ENCODE measurements at regions not wholly inside any gene's neighbourhood (a gene's known extent, or its start where the extent isn't known, plus 50 kb on each side); places are given as distances from the start of the nearest gene placed in this dataset.

- TF ChIP-seq REST (IDR thresholded peaks at IDR 0.05; ENCODE audit: insufficient read depth in 1 of 2, low read depth in 2 of 2, low read length in 1 of 2), result no peak
- no peak for TF ChIP-seq SIN3A (IDR thresholded peaks at IDR 0.05; ENCODE audit: borderline replicate concordance, insufficient read depth, low read depth, low read length)
- TF ChIP-seq POLR2AphosphoS5 (IDR thresholded peaks at IDR 0.05; ENCODE audit: low read depth, low read length), result no peak
- TF ChIP-seq, protein P1, sequence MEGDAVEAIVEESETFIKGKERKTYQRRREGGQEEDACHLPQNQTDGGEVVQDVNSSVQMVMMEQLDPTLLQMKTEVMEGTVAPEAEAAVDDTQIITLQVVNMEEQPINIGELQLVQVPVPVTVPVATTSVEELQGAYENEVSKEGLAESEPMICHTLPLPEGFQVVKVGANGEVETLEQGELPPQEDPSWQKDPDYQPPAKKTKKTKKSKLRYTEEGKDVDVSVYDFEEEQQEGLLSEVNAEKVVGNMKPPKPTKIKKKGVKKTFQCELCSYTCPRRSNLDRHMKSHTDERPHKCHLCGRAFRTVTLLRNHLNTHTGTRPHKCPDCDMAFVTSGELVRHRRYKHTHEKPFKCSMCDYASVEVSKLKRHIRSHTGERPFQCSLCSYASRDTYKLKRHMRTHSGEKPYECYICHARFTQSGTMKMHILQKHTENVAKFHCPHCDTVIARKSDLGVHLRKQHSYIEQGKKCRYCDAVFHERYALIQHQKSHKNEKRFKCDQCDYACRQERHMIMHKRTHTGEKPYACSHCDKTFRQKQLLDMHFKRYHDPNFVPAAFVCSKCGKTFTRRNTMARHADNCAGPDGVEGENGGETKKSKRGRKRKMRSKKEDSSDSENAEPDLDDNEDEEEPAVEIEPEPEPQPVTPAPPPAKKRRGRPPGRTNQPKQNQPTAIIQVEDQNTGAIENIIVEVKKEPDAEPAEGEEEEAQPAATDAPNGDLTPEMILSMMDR (IDR thresholded peaks at IDR 0.05), result no peak
- no peak for TF ChIP-seq TCF7L2 (IDR thresholded peaks at IDR 0.05; ENCODE audit: low read depth, low read length)
- CTCF ChIA-PET, result no interaction called here
- H3K27me3 ChIP-seq (ENCODE audit: control insufficient read depth, insufficient read depth, low read length), result no peaks in the 10 kb centered on the region
- ATAC-seq, result no peak
- no peaks in the 10 kb centered on the region for H3K36me3 ChIP-seq (ENCODE audit: control insufficient read depth, insufficient read depth, low read length)
- DNase-seq (ENCODE audit: low read depth, low spot score), result no peak
- intact Hi-C loops (cut with micrococcal nuclease; ENCODE audit: unreplicated experiment) (no loop called here), in situ Hi-C loops (cut with HindIII; ENCODE audit: low pct_unique_long_range_greater_than_20kb, low sequenced_read_pairs) (no loop called here)
- BruUV-seq (replicated peaks), result no TSS peak
- H3K4me3 ChIP-seq (ENCODE audit: low read depth in 2 of 2, low read length in 2 of 2), result no peak overlapping the region
- POLR2A ChIA-PET, result no interaction called here
- no peaks in the 10 kb centered on the region for H3K9me3 ChIP-seq (ENCODE audit: control insufficient read depth, insufficient read depth, low read depth, low read length)
- no peaks in the 10 kb centered on the region for H3K4me1 ChIP-seq (ENCODE audit: control insufficient read depth, insufficient read depth, low read length)
- no peak overlapping the region for H3K27ac ChIP-seq (ENCODE audit: low read length)
Measured at GRCh38 chr4:63430105-63430504, 979.1 kb downstream of the TECRL start.

- ATAC-seq, result no peak
- in situ Hi-C loops (cut with HindIII; ENCODE audit: low pct_unique_long_range_greater_than_20kb, low sequenced_read_pairs), result no loop called here
- POLR2A ChIA-PET, result no interaction called here
Measured at GRCh38 chr4:63396269-63396668, 1013.0 kb downstream of the TECRL start.

More at GRCh38 chr4:63396269-63396668, 1013.0 kb downstream of the TECRL start:
- intact Hi-C loops (cut with micrococcal nuclease; ENCODE audit: unreplicated experiment), result no loop called here
- Histone ChIP-seq H3K27me3 (ENCODE audit: control insufficient read depth, insufficient read depth, low read length) (no peaks in the 10 kb centered on the region), H3K4me3 (ENCODE audit: low read depth in 2 of 2, low read length in 2 of 2) (no peak overlapping the region), H3K36me3 (ENCODE audit: control insufficient read depth, insufficient read depth, low read length) (no peaks in the 10 kb centered on the region), H3K9me3 (ENCODE audit: control insufficient read depth, insufficient read depth, low read depth, low read length) (no peaks in the 10 kb centered on the region), H3K27ac (ENCODE audit: low read length) (no peak overlapping the region), H3K4me1 (ENCODE audit: control insufficient read depth, insufficient read depth, low read length) (no peaks in the 10 kb centered on the region)
- BruUV-seq (replicated peaks), result no TSS peak
- CTCF ChIA-PET, result no interaction called here
- DNase-seq (ENCODE audit: low read depth, low spot score), result no peak
- TF ChIP-seq TCF7L2 (IDR thresholded peaks at IDR 0.05; ENCODE audit: low read depth, low read length) (no peak), REST (IDR thresholded peaks at IDR 0.05; ENCODE audit: insufficient read depth in 1 of 2, low read depth in 2 of 2, low read length in 1 of 2) (no peak), POLR2AphosphoS5 (IDR thresholded peaks at IDR 0.05; ENCODE audit: low read depth, low read length) (no peak), SIN3A (IDR thresholded peaks at IDR 0.05; ENCODE audit: borderline replicate concordance, insufficient read depth, low read depth, low read length) (no peak)
- TF ChIP-seq, protein P1 (IDR thresholded peaks at IDR 0.05), result no peak

Measured in Panc1 (cell line).